Hematopoietic multipotent progenitor cell treated with erythropoietin and hydrocortisone succinate and interleukin-3 and kit ligand, for 8 days (in vitro differentiated cells): ENCODE measurements at regions not wholly inside any gene's neighbourhood (a gene's known extent, or its start where the extent isn't known, plus 50 kb on each side); places are given as distances from the start of the nearest gene placed in this dataset.

Source experiments
- DNase-seq: peaks from one replicate; pipeline ENCODE4 v3.0.0-alpha.2; 2015

DNA sequence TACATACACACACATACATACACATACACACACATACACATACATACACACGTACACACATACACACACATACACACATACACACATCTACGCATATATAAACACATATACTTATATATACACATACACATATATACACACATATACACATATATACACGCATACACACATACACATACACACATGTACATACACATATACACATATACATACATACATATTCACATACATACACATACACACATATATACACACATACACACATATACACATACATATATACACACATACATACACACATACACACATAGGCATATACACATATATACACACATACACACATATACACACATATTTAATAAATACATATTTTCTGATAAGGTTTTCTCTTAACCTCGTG, 324.0 kb downstream of the RPS6KC1 start:
- DNase-seq = no peak

DNA sequence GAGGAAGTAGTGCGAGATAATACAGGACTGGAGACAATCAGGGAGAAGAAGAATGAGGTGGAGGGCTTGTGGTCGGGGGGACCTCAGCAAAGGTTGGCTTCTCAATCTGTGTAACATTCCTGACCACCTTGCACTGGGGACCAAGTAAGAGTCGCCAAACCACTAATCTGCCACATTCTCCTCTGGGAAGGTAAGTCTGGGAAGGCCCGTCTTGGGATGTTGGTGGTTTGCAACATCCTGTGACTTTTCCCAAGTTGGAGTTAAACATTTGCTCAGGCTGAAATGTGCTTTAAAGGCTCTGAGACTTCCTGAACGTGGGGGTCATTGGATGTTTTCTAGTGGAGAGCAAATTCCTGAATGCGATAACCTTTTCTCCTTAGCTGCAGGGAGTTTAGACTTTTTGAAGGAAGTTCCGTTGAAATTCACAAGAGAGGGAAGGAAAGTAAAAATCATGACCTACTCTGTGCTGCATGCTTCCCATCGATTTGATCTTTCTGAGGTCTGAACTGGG, 325.9 kb downstream of the RPS6KC1 start:
- DNase-seq = no peak

DNA sequence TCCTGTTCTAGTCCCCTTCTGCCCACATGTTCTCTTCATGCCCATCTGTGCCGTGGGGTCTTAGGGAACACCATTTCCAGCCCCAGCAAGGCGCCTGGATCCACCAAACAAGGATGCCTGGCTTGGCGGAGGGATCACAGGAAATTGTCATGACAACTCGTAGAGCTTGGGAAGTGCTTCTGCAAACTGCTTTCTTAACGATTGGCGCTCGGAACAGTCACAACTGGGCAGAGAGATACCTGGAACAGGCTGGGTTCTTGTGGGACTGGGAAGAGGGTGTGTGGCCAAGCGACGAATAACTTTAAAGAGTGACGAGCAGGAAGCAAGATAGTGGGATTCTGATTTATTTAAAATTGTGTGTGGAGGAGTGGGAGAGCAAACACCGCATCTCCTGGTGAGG, 329.8 kb downstream of the RPS6KC1 start:
- DNase-seq = no peak

DNA sequence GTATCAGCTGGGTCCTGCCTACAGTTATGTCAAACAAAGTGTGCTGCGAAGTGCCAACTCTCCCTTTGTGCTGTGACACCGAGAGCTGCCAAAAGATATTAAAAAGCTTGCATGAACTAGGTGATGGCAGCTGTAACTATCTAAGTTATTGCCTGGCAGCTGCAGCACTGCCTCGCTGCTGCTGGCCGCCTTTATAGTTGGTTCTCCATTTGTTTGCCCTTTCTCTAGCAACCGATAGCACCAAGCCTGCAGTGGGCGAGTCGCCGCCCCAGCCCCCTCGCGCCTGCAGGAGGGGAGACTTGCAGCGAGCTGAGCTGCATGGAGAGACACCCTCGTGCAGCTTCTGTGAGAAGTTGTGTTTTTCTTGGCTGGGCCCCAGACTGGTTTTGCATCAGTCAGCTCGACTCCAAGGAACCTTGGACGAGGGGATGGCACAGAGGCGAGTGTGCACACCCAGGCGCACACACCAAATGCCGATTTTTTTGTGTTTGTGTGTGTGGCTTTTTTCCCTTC, 330.6 kb downstream of the RPS6KC1 start:
- DNase-seq = no peak

DNA sequence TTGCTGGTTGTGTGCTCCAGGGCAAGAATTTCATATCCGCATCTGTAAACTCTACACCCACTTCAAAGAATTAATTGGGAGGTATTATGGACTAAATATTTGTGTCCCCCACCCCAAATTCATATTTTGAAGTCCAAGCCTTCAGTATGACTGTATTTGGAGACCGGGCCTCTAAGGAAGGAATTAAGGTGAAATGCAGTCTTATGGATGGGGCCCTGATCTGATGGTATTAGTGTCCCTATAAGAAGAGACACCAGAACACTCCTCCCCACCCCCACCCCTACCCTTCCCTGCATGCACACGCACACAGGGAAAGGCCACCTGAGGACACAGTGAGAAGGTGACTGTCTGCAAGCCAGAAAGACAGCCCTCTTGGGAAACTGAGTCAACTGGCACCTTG, 332.4 kb downstream of the RPS6KC1 start:
- DNase-seq = no peak

DNA sequence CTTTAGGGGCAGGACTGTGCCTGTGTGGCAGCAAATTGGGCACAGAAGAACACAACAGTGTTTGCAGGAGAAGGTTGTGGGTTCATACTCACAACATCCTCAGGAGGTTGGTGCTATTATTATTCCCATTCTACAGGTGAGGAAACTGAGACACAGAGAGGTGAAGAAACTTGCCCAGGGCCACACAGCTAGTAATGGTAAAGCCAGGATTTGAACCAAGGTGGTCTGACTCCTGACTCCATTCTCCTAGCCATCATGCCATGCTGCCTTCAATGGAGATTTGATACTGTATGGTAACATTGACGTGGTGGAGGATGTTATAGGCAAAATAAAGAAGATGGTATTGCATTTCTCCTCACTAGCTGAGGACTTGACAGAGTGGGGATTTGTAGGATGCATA, 334.2 kb downstream of the RPS6KC1 start:
- DNase-seq = no peak

DNA sequence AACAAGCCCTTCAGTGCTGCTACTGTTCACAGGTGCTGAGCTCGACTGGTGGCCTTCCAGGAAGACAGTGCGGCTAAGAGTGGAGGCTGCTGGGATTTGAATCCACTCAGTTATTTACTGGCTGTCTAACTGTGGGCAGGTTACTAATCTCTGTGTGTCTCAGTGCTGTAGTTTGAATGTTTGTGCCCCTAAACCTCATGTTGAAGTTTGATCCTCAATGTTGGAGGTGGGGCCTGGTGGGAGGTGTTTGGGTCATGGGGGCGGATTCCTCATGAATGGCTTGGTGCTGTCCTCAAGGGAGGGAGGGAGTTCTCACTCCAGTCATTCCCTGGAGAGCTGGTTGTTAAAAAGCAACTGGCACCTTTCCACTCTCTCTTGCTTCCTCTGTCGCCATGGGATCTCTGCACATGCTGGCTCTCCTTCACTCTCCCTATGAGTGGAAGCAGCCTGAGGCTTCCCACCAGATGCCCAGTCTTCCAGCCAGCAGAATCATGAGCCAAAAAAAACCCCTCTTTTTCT, 334.8 kb downstream of the RPS6KC1 start:
- no peak for DNase-seq

DNA sequence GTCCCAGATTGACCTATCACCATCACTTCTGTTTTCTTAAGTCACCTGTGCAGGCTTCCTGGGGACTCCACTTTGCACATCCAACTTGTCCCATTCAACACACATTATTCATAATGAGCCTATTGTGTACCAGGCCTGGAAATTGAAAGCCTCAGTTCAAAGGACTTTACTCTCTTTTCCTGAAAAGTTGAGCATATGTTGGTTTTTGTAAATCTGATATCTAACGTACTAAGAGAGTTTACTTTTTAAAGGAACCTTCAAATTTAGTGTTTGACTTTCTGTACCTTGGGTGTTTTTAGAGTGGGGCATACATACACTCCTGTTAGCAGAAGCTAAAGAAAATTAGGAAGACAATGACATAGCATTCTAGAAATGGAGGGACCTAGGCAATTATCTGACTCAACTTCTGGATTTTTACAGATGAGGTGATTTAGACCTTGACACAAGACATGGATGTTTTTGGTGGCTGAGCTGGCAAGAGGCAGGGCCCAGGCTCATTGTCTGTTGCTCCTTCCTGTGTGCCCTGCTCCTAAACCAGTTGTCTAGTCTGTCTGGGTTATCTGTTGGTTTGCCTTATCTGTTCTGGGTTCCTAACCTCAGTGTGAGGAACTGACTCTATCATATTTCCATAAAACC, 336.5 kb downstream of the RPS6KC1 start:
- no peak for DNase-seq

DNA sequence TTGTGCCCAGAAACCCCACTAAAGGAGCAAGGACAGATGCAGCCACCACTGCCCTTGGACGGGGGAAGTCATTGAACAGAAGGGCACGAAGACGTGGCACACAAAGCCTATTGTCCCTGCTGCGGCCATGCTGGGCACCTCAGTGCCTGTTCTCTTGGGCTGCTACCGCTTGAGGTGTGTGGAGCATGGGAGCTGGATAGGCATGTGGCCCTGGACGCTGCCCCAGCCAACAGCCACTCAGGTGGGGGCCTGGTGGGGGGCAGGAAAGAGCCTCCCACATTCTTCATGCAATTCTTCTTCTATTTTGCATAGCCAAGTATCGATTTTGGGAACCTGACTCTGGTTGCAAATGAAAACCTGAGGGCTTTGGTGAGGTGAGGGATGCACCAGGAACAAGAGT, 337.2 kb downstream of the RPS6KC1 start:
- DNase-seq = no peak

DNA sequence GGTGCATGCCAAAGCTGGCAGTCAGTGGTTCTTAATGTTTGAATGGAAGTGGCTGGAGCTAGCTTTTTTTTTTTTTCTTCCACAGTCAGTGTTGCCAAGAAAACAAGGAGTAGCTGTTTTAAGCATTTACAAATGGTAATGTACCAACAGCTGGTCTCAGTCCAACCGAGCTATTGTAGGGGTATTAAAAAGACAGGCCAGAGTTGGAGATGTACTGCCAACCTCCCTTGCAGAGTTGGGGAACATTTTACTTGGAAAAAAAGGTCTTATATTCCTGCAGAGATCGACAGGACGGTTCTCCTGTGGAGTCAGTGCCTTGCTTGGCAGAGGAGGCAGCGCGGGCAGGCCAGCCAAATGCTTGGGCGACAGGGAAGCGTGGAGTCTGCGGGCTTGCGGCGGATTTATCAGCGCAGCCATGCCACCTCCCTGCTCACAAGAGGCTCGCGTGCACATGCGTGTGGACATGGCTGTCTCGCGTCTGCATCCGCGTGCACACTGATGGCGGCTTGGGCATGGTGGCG, 338.1 kb downstream of the RPS6KC1 start:
- no peak for DNase-seq

DNA sequence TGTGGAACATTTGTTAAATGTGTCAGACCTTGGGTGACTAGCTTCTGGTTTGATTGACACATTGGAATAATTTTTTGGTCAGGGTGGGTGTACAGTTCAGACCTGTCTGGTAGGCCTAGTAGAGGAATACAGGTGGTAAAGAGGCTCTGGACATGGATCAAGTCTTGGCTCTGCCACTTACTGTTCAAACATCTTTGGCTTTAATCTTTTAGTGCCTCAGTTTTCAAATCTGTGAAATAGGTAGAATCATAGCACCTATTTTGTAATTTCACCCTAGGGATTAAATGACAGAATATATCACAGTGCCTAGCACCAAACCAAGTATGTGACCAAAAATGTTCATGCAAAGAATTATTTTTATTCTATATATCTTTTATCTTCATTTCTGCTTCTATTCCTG, 340.4 kb downstream of the RPS6KC1 start:
- DNase-seq = no peak

DNA sequence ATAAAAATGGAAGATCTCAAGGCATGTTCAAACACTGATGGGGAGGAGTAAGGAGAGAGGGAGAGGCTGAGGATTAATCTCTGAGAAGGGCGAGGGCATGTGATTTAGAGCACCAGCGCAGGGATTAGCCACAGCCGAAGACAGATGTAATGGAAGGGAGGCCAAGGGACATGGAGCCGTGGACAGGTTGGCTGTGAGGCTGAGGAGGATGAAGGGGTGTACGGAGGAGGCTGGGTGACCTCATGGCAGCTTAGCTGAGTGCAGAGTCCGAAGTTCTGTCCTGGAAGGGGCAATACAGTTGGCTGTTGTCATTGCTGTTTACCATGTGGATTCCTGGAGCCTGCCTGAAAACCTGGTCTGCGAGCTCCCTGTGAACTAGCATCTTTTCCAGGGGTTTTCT, 342.8 kb downstream of the RPS6KC1 start:
- DNase-seq = no peak

DNA sequence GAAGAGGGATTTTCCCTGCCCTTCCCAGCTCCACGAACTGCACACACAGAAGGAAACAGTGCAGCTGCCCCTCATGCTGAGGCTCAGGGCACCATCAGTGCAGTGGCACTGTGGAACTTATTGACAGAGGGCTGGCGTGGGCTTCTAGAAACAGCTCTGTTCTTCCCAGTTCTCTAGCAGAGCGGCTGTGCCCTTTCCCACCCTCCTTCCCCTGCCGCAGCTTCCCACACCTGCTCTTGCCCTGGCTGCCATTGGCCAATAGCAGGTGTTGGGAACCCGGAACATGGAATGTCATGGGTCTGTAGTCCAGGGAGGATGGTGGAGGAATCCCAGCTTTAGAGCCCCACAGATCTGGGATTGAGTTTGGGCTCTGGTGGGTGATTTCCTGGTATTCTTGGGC, 343.8 kb downstream of the RPS6KC1 start:
- no peak for DNase-seq

DNA sequence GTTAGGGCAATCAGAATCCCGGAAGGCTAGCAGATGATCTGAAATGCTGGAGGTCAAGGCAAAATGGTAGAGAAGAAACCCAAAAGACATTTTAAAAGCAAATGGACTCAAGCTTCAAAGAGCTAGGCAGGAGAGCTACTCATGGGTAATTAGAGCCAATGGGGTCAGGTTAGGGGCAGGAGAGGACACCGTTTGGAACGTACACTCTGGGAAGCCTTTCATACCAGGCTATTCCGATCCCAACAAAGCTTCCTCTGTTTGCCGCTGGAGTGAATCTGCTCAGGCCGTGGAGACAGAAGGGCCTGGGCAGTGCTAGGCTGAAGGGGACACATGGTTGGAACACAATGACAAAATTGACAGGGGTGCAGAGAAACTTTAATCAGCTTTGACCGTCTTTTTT, 346.6 kb downstream of the RPS6KC1 start:
- no peak for DNase-seq

DNA sequence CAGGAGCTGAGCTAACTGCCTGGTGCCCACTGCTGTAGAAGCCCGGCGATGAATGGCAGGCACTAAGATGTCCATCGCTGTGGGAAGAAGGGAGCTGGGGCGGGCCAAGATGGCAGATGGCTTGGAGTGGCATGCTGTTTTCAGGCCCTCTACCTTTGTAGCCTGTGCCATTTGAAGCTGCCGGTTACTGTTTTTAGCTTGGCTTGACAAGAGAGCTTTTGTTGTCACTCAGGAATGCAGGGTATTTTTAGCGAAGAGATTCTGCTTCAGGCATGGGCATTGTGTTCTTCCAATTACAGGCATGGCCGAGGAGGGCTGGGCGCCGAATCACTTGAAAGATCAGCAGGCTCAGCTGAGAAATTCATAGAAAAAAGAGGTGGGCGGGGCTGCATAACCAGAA, 348.7 kb downstream of the RPS6KC1 start:
- DNase-seq = no peak

DNA sequence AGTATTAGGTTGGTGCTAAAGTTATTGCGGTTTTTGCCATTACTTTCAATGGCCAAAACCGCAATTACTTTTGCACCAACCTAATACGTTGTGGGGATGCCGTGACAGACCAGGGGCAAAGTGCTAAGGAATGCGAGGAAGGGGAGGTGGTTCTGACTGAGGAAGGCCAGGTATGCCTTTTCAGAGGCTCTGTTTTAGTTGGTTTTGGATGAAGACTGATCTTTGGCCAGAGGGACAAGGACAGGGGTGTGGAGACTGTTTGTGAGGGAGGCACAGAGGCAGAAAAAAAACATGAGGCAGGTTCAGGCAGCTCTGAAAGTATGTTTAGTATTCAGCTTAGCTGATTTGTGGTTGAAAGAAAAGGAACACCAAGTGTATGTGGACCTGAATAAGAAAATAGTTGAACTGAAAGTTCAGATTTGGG, 358.2 kb downstream of the RPS6KC1 start:
- no peak for DNase-seq

DNA sequence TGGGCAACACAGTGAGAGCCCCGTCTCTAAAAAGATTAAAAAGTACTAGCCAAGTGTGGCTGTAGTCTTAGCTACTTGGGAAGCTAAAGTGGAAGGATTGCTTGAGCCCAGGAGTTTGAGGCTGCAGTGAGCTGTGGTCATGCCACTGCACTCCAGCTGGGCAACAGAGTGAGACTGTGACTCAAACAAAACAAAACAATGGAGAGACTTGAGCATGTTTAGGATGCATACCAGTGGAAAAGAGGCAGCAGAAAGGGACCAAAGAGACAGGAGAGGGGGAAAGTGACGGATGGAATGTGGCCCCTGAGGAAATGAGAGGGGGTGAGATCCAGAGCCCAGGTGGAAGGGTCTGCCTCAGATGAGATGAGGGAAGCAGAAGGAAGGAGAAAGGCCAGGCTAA, 358.9 kb downstream of the RPS6KC1 start:
- DNase-seq = no peak

DNA sequence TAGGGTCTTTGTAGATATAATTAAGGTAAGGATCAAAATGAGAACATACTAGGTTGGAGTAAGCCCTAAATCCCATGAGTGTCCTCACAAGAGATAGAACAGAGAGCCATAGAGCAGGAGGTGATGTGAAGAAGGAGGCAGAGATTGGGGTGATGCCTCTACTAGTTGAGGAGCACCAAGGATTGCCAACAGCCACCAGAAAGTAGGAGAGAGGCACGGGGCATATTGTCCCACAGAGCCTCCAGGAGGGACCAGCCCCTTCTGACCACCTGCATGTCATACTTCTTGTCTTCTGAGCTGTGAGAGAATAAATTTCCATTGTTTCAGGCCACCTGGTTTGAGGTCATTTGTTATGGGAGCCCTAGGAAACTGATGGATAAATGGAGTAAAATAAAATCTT, 363.3 kb downstream of the RPS6KC1 start:
- DNase-seq = no peak

DNA sequence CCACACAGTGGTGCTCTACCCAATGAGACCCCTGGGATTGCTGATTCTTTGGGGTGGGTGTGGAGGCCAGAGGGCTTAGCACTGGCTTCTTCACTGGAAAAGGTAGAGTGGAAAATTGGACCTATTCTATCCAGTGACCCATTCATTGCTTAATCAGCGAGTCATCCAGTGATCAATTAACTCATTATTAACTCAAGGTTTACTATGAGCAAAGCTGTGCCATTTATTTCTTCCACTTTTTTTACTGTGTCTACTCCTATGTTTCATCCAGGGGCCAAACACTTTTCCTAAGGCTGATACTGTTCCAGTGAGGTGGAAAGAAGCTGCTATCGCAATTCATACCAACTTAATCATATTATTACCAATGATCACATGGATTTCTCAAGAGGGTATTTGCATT, 363.9 kb downstream of the RPS6KC1 start:
- DNase-seq = no peak

DNA sequence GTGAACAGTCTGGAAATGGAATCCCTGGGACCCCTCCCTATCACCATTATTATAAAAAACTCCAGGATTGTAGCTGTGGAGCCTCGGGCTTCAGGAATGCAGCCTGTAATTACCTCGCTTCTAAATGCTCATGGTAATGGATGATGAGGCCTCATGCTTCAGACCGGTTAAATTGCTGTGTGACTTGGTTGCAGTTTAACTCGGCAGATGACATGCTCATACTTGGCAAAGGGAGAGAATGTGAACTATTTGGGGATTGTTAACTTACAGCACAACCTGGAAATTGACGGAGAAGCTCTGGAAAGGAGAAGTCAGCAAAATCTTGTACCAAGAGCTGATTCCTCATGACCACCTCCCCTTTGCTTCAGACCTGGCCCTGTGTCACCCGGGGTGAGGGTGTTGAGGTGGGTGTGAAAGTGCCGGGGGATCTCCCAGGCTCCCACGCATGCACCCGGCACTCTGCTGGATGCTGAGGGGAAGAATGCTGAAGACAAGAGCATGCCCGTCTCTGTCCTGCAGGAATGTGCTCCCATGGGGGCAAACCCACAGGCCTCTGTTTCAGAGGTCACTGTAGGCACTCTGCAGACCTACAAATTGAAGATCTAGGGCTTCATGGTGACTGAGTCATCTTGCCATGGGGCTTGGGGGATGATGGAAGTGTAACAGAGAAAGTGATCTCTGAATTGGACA, 364.8 kb downstream of the RPS6KC1 start:
- no peak for DNase-seq

DNA sequence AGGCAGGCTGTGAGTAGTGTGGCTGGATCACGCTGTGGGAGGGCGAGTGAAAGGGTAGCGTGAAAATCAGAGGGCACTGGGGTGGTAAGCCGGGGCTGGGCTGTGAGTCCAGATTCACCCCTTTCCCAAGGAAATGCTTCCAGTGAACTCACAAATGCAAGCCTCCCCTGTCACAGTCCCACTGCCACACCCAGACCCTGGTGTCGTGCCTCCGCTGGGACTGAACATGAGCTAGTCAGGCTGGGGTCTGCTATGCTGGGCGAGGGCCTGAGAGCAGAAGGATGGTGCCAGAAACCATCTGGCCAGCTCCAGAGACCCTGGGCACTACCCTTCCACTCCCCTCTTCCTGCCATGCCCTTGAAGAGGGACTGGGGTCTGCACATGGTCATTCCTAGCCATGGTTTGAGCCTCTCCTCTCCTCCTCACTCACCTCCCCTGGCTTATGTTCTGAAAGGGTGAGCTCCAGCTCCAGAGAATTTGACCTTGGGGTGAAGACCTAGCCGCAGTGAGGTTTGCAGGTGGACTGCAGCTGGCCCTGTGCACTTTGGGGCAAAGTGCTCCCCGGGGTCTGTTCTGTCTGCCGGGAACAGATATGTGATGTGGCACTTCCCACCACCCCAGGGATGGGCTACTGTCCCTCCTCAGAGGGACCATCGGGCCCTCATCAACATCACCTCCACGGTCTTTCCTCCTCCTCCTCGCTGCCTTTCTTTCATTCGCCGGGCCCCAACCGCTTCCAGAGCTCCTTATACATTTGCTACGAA, 365.6 kb downstream of the RPS6KC1 start:
- no peak for DNase-seq

DNA sequence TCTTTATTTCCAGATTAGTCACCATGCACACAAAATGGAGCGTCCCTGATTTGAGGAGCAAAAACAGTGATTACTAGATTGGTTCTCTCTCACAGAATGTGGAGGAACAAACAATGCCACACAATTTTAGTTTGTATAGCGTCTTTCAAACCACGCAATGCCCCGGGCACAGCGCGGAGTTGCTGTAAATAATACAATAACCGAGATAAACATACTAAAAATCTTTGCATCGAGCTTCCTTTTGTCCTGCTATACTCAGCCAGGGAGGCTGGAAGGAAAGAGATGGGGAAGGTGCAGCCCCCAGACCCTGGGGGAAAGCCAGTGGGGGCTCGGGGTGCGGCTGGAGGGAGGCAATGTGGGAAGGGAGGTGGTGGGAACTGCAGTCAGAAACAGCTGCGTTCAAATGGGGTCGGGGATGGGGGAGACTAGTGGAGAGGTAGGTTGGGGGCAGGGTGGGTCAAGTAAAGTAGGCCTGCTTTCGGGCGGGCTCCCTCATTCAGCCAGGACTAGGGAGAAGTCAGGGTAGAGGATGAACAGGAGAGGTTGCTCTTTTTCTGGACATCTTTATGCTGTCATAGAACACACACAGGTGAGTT, 366.3 kb downstream of the RPS6KC1 start:
- no peak for DNase-seq

DNA sequence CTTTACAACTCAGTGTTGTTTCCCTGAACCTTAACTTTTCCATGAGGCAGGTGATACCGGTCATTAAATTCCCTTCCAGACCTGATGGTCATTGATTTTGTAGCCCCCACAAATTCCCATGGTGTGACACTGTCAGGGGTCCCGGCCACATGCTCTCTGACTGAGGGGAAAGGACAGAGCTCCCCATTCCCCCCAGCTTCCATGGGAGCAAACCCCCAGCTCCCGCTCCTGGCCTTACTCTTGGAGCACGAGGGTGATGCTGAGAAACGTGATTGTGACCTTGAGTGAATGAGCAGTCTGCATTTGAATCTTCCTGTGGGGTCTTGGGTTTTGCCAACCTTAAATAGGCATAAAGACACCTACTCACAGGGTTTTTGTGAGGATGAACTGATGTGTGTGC, 366.8 kb downstream of the RPS6KC1 start:
- no peak for DNase-seq
